COLO668 (cell line): ENCODE measurements at regions not wholly inside any gene's neighbourhood (a gene's known extent, or its start where the extent isn't known, plus 50 kb on each side); places are given as distances from the start of the nearest gene placed in this dataset.
"Not testable (repeated sequence)": the region's sequence is repeated elsewhere in the genome, so short reads cannot be mapped to it uniquely, and the experiment has no call there.

Source experiments
- DNase-seq: peaks from one replicate; lab custom pipeline; 2025; ENCODE audit not compliant: unreplicated experiment; lab: John Stamatoyannopoulos, UW

GRCh38 chr11:34001557-34002064 is 49.9 kb upstream of the CAPRIN1 start:
- DNase-seq: no peak

DNA sequence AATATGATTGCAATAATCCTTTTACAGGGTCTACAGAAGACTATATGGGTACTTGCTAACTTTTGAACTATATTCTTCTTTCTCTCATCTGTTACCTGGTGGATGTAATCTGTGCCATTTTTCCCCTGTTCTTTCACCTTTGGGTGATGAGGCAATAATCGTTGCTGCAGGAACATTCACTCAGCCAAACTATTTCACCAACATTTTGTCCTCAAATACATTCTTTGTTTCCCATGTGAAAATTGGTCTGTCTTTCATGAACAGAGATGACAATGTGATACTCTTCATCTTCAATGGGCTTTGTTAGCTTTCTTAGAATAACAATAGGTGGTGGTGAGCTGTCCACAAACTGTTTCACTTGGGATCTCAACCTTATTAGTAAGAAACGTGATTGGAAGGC is 52.1 kb upstream of the CAPRIN1 start:
- DNase-seq: no peak

- no peak for DNase-seq
Observed at GRCh38 chr11:33997584-33998251, 53.8 kb upstream of the CAPRIN1 start.

- peak; percentile 69 for DNase-seq
Observed at GRCh38 chr11:33996498-33997454, 54.8 kb upstream of the CAPRIN1 start.

DNA sequence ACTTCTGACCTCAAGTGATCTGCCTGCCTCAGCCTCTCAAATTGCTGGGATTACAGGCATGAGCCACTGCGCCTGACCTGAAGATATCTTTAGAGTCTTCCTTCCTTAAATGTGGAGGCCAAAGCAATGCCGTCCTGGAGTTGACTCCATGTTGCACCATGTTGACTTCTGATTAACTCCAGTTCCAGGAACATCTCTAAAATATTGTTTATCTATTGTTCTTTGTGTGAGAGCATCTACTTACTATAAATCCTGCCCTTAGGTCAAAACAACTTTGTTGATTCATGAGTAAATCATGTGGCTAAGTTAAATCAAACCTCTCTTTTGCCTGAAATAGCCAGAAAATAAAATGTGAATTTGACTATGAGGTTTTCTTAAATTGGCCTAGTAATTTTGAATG is 56.6 kb upstream of the CAPRIN1 start:
- no peak for DNase-seq

- DNase-seq: not testable (repeated sequence)
Observed at GRCh38 chr11:33991136-33991535, 60.4 kb upstream of the CAPRIN1 start.

- not testable (repeated sequence) for DNase-seq
Observed at GRCh38 chr11:33990131-33990530, 61.4 kb upstream of the CAPRIN1 start.

DNA sequence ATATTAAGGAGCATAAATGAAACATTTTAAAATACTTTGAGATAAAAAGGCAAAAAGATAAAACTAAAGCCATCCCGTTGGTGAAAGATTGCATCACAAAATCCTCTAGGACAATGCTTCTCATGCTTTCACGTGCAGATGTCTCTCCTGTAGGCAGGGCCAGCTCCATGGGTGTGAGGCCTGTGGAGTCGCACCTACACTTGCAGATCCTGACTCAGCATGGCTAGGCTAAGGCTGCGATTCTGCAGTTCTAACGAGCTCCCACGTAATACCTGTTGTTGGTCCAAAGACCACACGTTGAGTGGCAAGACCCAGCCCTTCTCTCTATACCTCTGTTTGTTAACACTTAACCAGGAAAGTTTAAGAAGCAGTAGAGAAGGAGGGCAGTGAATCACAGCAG is 62.1 kb upstream of the CAPRIN1 start:
- DNase-seq: no peak

DNA sequence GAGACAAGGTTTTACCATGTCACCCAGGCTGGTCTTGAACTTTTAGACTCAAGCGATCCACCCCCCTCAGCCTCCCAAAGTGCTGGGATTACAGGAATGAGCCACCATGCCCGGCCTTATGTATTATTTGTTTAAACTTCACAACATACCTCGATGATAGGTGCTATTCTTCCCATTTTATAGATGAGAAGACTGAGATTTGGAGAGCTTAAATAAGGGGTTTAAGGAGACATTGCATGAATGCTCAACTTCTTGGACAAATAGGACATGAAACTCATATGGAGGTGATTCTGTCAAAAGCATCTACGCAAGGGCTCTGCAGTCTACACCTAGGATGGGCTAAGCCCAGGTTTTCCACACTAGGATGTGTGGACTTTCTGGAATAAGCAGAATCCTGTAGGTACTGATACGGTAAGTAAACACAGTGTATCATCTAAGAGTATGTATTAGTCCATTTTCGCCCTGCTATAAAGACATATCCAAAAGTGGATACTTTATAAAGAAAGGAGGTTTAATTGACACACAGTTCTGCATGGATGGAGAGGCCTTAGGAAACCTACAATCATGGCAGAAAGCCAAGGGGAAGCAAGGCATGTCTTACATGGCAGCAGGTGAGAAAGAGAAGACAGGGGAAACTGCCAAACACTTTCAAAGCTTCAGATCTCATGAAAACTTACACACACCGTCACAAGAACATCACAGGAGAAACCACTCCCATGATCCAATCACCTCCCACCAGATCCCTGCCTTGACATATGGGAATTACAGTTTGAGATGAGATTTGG is 62.8 kb upstream of the CAPRIN1 start:
- no peak for DNase-seq

DNA sequence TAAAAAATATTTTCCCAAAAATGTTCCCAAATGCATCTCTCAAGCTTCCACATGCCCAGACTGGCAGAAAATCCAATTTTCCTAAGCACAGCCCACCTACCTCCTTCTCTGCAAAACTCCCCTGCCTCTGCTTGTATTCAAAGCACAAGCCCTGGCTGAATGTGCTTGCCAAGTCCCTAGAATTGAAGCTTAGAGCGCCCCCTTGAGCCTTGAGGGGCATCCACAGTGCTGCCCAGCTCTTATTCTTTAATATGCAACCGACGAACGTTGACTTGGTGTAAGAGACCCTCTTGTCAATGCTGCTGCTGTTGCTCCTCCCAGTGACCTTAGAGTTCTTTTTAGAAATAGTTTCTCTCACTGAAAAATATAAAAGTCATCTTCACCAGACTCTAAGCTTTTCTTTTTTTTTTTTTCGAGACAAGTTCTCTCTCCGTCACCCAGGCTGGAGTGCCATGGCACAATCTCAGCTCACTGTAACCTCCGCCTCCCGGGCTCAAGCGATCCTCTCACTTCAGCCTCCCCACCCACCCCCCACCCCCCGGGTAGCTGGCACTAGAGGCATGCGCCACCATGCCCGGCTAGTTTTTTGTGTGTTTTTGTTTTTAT is 63.5 kb upstream of the CAPRIN1 start:
- peak; percentile 65 for DNase-seq

- DNase-seq: no peak
Observed at GRCh38 chr11:33987545-33987944, 64.0 kb upstream of the CAPRIN1 start.

GRCh38 chr11:33986597-33987501 is 64.7 kb upstream of the CAPRIN1 start:
- DNase-seq: not testable (repeated sequence)

GRCh38 chr11:33984682-33985389 is 66.7 kb upstream of the CAPRIN1 start:
- DNase-seq: no peak

GRCh38 chr11:33982661-33983060 is 68.9 kb upstream of the CAPRIN1 start:
- no peak for DNase-seq

- DNase-seq: peak; percentile 42
Observed at GRCh38 chr11:33980897-33981296, 70.6 kb upstream of the CAPRIN1 start.

- no peak for DNase-seq
Observed at GRCh38 chr11:33978376-33978775, 73.2 kb upstream of the CAPRIN1 start.

DNA sequence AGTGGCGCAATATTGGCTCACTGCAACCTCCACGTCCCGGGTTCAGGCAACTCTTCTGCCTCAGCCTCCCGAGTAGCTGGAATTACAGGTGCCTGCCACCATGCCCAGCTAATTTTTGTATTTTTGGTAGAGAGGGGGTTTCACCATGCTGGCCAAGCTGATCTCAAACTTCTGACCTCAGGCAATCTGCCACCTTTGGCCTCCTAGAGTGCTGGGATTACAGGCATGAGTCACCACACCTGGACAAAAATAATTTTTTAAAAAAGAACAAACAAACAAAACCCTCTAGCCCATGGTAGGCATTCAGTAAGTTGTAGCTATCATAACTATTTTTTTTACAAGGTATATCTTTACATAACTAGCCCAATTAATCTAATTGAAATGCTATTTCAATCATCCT is 73.9 kb upstream of the CAPRIN1 start:
- no peak for DNase-seq

DNA sequence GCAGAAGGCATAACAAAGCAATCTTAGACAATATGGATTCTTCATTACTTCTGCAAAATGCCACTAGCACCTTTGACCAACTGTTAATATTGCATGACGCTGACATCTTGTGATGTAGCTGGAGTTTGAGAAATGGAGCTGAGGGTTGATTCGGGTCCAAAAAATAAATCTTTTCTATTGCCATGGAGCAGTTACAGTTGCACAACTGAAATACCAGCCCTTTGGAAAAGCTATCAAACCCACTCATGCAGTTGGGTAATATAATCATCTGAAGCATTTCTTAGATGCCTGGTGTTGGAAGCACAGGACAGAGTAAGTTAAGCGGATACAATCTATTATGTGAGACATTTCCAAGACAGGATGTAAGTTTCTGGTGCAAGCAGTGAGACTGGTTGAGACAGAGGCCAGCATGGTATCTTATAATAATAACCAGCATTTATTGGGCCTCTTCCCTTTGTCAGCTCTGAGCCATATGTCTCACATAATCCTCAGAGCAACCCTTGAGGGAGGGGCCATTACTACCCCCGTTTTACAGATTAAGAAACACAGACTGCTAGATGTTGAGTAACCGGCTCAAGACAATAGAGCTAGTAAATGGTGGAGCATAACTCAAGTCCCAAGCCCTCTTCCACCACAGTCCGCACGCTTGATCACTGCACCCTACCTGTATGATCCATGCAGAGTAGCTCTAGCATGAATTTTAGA is 74.9 kb upstream of the CAPRIN1 start:
- no peak for DNase-seq

GRCh38 chr11:33974804-33975203 is 76.7 kb upstream of the CAPRIN1 start:
- DNase-seq: no peak
